Esophagus (tissue), 2 donors: ENCODE measurements at regions not wholly inside any gene's neighbourhood (a gene's known extent, or its start where the extent isn't known, plus 50 kb on each side); places are given as distances from the start of the nearest gene placed in this dataset.

Experiments used
- H3K27ac ChIP-seq, 2 donors: one replicate each; pipeline ENCODE4 v1.5.1; 2013; ENCODE audit warnings: low read depth in 2 of 2, mild to moderate bottlenecking in 2 of 2, inconsistent platforms in 1 of 2, low read length in 1 of 2, moderate library complexity in 1 of 2
- H3K27me3 ChIP-seq, 2 donors: one replicate each; pipeline ENCODE4 v1.6.1; 2013; ENCODE audit warnings: low read length in 2 of 2, control low read depth in 1 of 2, mild to moderate bottlenecking in 1 of 2; ENCODE audit not compliant: insufficient read depth in 2 of 2, control insufficient read depth in 1 of 2
- H3K36me3 ChIP-seq, 2 donors: one replicate each; pipeline ENCODE4 v1.6.1; 2013; ENCODE audit warnings: low read length in 1 of 2; ENCODE audit not compliant: control insufficient read depth in 2 of 2, insufficient read depth in 2 of 2
- H3K4me1 ChIP-seq, 2 donors: one replicate each; pipeline ENCODE4 v1.6.1; 2013; ENCODE audit warnings: low read length in 1 of 2; ENCODE audit not compliant: control insufficient read depth in 2 of 2, insufficient read depth in 2 of 2
- H3K4me3 ChIP-seq, 2 donors: one replicate each; pipeline ENCODE4 v1.5.1; 2013; ENCODE audit warnings: low read length in 2 of 2, mild to moderate bottlenecking in 2 of 2, low read depth in 1 of 2, moderate library complexity in 1 of 2
- H3K9me3 ChIP-seq, 2 donors: one replicate each; pipeline ENCODE4 v1.6.1; 2013; ENCODE audit warnings: mild to moderate bottlenecking in 2 of 2, low read depth in 1 of 2, low read length in 1 of 2, moderate library complexity in 1 of 2; ENCODE audit not compliant: control insufficient read depth in 2 of 2, insufficient read depth in 1 of 2
- WGBS, 2 donors: extraction: QIAGEN DNeasy Blood & Tissue Kit; methylation state at CpG; one replicate each; pipeline ENCODE4 v1.1.7; 2013; 5-methylcytosine and 5-hydroxymethylcytosine counted together
- donor health status: healthy with polysubstance abuse.
- donor health status: Bipolar disorder and iron deficiency.

GRCh38 chr13:104737713-104738112, 1671.5 kb upstream of the SLC10A2 start:
- Histone ChIP-seq H3K9me3 (no peaks in the 10 kb centered on the region), H3K27me3 (no peaks in the 10 kb centered on the region), H3K27ac (no peak overlapping the region), H3K4me1 (no peaks in the 10 kb centered on the region), H3K36me3 (no peaks in the 10 kb centered on the region), H3K4me3 (no peak overlapping the region)
- 84 to 86% methylated on average over 6 of the region's 6 CpGs for WGBS, 2 donors

- WGBS, 2 donors: 77 to 87% methylated on average over 1 of the region's 1 CpG
- no peaks in the 10 kb centered on the region for H3K36me3 ChIP-seq
- no peak overlapping the region for H3K27ac ChIP-seq
- no peak overlapping the region for H3K4me3 ChIP-seq
- H3K9me3 ChIP-seq: no peaks in the 10 kb centered on the region
- H3K27me3 ChIP-seq: no peaks in the 10 kb centered on the region
- no peaks in the 10 kb centered on the region for H3K4me1 ChIP-seq
These were observed 1667.2 kb upstream of the SLC10A2 start for GRCh38 chr13:104733427-104733826.

DNA sequence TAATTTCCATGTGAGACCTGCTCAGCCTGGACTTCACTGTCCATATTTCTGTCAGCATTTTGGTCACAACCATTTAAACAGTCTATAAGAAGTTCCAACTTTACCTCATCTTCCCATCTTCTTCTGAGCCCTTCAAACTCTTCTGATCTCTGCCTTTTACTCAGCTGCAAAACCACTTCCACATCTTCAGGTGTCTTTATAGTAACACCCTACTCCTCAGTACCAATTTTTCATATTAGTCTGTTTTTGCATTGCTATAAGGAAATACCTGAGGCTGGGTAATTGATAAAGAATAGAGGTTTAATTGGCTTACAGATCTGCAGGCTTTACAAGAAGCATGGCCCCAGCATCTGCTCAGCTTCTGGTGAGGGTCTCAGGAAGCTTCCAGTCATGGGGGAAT, 1648.9 kb upstream of the SLC10A2 start:
- Histone ChIP-seq H3K9me3 (no peaks in the 10 kb centered on the region), H3K4me3 (no peak overlapping the region), H3K4me1 (no peaks in the 10 kb centered on the region), H3K27ac (no peak overlapping the region), H3K27me3 (no peaks in the 10 kb centered on the region), H3K36me3 (no peaks in the 10 kb centered on the region)

DNA sequence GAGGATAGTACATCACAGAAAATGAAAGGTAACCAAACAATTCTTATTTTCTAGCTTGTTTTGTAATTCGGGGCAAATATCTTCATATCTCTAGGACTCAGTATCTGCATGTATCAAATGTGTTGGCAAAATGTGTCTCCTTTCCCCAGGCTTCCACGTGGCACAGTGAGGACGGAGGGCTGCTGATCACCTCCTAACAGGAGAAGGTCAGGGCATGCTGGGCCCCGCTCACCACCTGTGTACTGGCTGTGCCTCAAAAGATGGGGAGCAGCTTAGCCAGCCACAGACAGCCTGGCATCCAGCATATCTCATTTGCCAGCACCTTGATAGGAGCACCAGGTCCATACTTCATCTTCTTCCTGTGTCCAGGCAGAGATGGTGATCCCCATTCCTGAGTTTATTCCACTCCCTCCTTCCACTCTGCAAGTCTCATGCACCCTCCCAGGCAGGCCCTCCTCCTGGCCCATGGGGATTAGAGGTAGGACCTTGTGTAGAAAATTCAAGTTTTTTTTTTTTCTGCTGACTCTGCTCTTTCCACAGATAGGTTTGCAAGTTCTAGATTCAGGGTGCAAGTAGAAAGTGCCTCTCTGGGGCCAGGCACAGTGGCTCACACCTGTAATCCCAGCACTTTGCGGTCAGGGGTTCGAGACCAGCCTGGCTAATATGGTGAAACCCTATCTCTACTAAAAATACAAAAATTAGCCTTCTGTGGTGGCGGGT, 1639.0 kb upstream of the SLC10A2 start:
- Histone ChIP-seq H3K4me1 (no peaks in the 10 kb centered on the region), H3K36me3 (no peaks in the 10 kb centered on the region), H3K27me3 (no peaks in the 10 kb centered on the region), H3K27ac (no peak overlapping the region), H3K4me3 (no peak overlapping the region), H3K9me3 (peaks cover 0 to 3% of the 10 kb centered on the region in 2 donors)
- WGBS, 2 donors: 91 to 93% methylated on average over 7 of the region's 7 CpGs

GRCh38 chr13:104701591-104701990, 1635.4 kb upstream of the SLC10A2 start:
- Histone ChIP-seq H3K27me3 (no peaks in the 10 kb centered on the region), H3K27ac (no peak overlapping the region), H3K36me3 (no peaks in the 10 kb centered on the region), H3K4me3 (no peak overlapping the region), H3K9me3 (peaks cover 0 to 3% of the 10 kb centered on the region in 2 donors), H3K4me1 (no peaks in the 10 kb centered on the region)
- WGBS, 2 donors: 58 to 61% methylated on average over 3 of the region's 3 CpGs

GRCh38 chr13:104694397-104694796, 1628.2 kb upstream of the SLC10A2 start:
- H3K36me3 ChIP-seq: no peaks in the 10 kb centered on the region
- H3K4me3 ChIP-seq: no peak overlapping the region
- H3K27ac ChIP-seq: no peak overlapping the region
- no peaks in the 10 kb centered on the region for H3K9me3 ChIP-seq
- H3K4me1 ChIP-seq: no peaks in the 10 kb centered on the region
- H3K27me3 ChIP-seq: no peaks in the 10 kb centered on the region

GRCh38 chr13:104693126-104693525, 1626.9 kb upstream of the SLC10A2 start:
- no peak overlapping the region for H3K27ac ChIP-seq
- 69% methylated on average over 4 of the region's 4 CpGs for WGBS, 2 donors

DNA sequence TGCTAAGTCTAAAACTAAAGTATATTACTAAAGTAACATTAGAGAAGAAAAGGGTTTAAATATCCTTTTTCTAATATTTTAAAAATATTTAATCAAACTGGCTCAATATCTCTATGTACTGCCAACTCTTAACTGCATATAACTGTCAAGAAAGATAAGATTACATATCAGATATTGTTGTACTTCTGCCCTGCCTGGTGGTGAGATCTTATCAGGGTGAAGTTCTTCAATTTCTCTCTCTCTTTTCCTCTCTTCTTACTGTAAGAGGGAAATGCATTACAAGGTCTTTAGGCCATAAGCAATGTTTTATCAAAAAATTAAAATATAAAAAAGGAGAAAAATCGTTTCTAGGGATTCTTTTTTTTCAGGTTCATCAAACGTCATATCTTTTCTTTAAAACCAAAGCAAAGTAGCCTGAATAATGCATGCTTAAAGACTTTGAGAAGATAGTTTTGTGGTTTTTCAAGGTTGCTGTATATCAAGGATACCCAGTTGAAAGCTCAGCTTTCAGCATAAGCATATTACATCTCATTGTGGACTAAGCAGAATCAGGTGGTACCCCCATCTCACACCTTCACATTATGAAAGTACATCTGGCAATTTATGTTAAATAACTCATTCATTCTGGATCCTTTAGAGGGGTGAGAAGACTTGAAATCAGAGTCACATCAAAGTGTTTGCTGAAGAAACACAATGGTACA, 1625.7 kb upstream of the SLC10A2 start:
- no peaks in the 10 kb centered on the region for H3K9me3 ChIP-seq
- 45 to 46% methylated on average over 2 of the region's 2 CpGs for WGBS, 2 donors
- H3K36me3 ChIP-seq: no peaks in the 10 kb centered on the region
- H3K27ac ChIP-seq: no peak overlapping the region
- no peaks in the 10 kb centered on the region for H3K27me3 ChIP-seq
- no peaks in the 10 kb centered on the region for H3K4me1 ChIP-seq
- H3K4me3 ChIP-seq: no peak overlapping the region

More at GRCh38 chr13:104693126-104693525, 1626.9 kb upstream of the SLC10A2 start:
- H3K4me3 ChIP-seq: no peak overlapping the region
- no peaks in the 10 kb centered on the region for H3K27me3 ChIP-seq
- H3K36me3 ChIP-seq: no peaks in the 10 kb centered on the region
- no peaks in the 10 kb centered on the region for H3K4me1 ChIP-seq
- no peaks in the 10 kb centered on the region for H3K9me3 ChIP-seq

DNA sequence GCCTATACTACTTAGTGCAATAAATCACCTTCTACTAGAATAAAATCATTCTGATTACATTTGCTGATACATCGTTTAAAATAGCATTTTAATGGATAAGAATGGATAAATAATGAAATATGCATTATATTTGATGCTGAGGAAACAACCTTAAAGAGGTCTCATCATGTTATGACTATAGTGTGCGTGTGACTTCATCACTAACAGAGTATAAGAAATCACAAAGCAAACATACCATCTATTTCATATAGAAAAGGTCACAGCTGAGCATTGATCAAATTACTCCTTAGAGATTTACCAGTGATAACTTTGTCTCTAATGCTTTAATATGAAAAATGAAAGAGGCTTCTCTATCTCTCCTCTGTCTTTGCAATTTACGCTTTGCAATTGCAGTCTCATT, 1620.3 kb upstream of the SLC10A2 start:
- no peak overlapping the region for H3K4me3 ChIP-seq
- H3K27me3 ChIP-seq: no peaks in the 10 kb centered on the region
- no peaks in the 10 kb centered on the region for H3K9me3 ChIP-seq
- H3K27ac ChIP-seq: no peak overlapping the region
- no peaks in the 10 kb centered on the region for H3K36me3 ChIP-seq
- WGBS, 2 donors: 75 to 78% methylated on average over 3 of the region's 3 CpGs
- H3K4me1 ChIP-seq: no peaks in the 10 kb centered on the region

DNA sequence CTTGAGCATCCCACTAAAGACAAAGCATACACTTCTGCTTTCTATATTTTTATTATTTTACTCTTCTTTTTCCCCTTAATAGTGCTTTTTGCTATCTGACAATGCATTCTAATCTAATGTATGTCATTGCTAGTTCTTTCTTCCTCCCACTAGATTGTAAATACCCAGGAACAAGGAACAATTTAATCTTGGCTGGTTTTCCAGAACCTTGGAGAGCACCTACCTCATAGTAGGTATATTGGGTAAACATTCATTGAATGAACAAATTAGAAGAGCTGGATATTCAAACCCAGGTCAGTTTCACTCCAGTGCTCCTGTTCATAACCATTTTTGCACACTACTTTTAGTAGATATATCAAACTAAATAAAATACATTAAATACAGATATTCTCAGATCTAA, 1617.6 kb upstream of the SLC10A2 start:
- no peak overlapping the region for H3K27ac ChIP-seq
- H3K36me3 ChIP-seq: no peaks in the 10 kb centered on the region
- no peak overlapping the region for H3K4me3 ChIP-seq
- no peaks in the 10 kb centered on the region for H3K4me1 ChIP-seq
- H3K9me3 ChIP-seq: no peaks in the 10 kb centered on the region
- no peaks in the 10 kb centered on the region for H3K27me3 ChIP-seq
